GM20431 (cell line): ENCODE measurements at regions not wholly inside any gene's neighbourhood (a gene's known extent, or its start where the extent isn't known, plus 50 kb on each side); places are given as distances from the start of the nearest gene placed in this dataset.
"Not testable (repeated sequence)": the region's sequence is repeated elsewhere in the genome, so short reads cannot be mapped to it uniquely, and the experiment has no call there.

ENCODE experiments used
- in situ Hi-C: fragments of 300-500 bp; cut with MseI, MboI; formaldehyde crosslinking; loops from one replicate; pipeline ENCODE4 v1.15.0; 2020; ENCODE audit warnings: low sequenced_read_pairs; ENCODE audit not compliant: unreplicated experiment

DNA sequence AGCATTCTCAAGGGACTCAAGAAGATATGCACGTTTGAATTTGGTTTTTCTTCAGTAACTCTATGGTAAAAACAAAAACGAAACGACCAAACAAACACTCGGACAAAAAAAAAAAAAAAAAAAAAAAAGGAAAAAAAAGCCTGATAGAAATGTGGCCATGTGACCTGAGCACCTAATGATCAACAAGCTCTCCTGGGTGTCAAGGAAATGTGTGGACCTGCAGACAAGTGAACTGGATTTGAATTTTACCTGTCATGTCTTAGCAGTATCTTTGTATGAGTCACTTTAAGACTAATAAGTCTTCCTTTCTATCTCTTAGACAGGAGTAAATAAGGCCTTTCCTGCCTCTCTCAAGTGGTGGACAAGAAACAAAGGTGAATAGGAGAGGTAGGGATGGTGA lies 190.6 kb upstream of the GRIA1 start:
- in situ Hi-C loops: no loop called here

DNA sequence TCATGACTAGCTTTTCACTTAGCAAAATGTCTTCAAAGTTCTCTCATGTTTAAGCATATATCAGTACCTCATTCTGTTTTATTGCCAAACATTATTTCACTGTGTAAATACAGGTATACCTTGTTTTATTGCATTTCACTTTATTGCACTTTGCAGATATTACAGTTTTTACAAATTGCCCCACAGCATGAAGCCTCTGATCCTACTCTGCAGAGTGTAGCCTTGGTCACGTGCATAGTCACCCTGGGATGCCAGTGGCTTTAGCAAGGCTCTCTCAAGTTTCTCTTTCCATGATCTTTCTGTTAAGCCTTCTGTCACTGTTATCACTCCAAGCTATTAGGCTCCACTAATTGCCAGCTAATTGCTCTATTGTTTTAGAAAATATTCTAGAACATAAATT lies 182.2 kb upstream of the GRIA1 start:
- in situ Hi-C loops: no loop called here

DNA sequence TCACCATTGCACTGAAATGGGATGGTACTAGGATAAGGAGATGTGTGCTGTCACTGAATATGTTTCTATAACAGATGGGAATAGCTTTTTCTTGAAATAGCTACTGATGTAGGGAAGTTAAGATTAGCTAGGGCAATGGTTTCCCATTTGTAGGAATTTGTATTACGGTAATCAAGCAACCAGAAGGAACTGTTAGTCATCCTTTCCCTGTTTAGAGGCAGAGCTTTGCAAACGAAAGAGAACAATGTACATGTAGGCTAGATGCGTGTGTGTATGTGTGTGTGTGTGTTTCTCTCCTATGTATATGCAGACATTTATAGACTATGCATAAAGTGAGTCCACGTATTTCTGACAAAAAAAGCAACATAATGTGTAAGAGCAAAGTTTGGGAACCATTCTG lies 171.9 kb upstream of the GRIA1 start:
- in situ Hi-C loops: no loop called here

DNA sequence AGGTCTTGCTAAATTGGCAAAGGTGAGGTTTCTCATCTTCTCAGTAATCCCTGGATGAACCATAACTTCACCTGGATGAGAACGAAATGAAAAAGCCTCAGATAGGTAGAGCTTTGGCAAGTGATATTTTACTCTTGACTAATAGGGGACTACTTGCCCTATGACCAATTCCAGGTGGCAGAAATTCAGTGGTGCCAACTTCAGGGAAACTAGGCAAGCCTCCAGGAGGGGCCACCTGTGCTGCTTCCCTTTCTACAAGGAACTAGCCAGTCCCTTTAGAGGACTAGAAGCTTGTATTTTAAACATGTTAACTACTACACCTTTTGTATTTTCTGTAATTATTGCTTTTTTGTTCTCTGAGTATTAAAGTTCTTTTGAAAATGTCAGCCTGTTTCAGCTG lies 169.0 kb upstream of the GRIA1 start:
- in situ Hi-C loops: no loop called here

DNA sequence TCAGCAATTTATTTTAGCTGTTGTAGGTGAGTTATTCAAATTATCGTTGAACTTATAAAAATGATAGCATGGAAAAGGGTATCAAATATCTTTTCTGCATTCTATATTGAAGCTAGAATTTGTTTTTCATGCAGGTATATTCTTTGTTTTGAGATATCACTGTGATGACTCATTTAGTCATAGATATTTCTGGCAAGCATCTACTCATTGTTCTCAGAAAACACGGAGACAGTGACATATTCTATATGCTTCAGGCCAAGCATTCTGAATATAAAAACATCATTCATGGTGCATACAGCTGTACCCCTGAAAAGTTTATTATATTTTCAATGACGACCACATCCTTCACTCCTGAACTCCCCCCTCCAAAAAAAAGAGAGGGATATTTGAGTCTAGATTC lies 150.3 kb upstream of the GRIA1 start:
- in situ Hi-C loops: no loop called here

DNA sequence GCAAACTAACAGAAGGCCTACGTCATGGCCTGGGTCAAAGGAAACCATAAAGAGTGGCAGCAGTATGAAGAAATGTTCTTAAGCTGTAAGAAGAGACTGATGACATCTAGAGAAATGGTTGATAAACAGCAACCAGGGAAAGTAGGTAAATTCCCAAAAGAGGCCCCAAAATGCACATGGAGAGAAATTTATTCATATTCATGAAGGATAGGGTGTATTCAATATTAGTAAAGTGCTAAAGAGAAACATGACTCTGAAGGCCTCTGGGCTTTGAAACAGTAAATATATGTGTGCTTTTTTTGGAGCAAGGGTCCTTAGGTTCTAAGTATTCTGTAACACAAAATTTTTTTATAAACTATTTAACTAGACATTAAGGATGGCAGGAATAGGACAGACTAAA lies 149.7 kb upstream of the GRIA1 start:
- in situ Hi-C loops: no loop called here

DNA sequence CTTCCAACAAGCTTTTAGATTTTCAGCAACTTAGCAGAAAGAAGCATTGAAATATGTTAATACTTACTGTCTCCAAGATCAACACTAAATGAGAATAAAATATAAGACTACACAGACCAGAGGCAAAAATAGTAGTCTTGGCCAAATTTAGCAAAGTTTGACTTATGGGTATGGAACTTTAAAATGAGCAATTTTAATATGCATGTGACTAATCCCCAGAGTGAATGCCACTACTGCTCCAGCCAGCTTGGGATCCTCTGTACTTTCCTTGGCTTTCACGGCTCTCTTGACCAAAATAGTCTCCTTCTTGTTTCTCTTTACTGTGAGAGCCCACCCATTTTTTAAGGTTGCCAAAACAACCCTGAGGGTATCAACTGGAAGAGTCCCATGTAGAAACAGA lies 148.0 kb upstream of the GRIA1 start:
- in situ Hi-C loops: no loop called here

DNA sequence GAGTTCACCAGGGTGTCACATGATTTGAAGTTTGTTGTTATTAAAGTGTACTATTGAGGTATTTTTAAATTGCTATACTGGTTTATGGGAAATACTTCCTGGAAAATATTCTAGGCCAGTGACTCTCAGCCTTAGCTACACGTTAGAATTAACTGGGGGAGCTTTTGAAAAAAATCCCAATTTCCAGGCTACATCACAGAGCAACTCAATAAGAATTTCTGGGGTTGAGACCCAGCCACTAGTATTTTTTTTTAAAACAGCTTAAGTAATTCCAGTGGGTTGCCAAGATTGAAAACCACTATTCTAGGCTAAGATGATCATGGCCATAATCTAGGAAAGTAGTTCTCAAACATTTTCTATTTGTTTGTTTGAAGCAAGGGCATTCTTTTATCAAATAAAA lies 142.9 kb upstream of the GRIA1 start:
- in situ Hi-C loops: no loop called here

DNA sequence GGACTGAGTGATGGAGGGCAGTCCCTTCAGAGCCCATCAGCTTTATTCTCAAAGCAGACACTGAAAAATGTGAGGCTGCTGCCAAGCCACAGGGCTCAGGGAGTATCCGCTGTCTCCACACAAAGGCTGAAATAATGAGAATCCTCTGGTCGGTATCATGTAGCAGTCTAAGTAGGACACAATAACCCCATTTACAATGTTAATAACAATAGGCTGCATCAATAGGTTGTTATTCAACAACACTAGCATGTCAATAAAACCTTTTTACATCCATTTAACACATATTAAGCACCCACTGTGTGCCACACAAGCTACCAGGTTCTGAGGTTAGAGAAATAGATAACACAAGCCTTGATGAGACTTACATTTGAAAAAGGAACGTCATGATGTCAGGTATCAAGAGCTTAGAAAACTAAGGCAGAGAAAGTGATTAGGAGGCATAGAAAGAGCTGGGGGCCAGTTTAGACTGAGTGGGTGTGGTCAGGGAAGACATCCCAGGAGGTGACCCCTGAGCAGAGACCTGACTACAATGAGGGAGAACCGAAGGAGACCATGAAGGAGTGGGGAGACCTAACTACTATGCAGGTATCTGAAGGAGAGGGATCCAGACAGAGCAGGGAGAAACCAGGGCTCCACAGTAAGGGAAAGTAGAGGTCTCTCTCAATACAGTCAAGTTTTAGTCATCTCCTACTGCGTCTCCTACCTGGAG lies 140.1 kb upstream of the GRIA1 start:
- in situ Hi-C loops: no loop called here

DNA sequence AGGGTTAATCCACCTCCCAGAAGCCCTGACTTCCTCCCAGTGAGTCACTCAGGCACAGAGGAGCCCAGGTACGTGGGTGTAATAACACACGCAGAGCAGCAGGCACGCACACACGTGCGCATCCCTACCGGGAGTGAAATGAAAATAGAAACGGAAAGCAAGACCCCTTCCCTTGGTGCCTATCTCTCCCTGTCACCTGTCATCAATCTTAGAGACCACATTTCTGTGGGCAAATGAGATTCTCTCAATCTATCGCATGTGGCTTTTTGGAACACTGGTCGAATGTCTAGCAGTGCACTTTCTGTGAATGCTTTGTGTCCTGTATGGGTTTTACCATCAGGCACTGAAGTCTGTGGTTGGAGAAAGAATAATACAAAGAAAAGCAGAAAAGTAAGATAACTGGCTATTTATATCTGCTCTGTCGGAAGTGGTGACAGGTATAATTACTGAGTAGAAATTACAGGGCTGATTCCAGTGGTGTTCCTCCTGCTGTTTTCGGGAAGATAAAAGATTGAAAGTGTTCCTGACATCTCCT lies 137.7 kb upstream of the GRIA1 start:
- in situ Hi-C loops: no loop called here

DNA sequence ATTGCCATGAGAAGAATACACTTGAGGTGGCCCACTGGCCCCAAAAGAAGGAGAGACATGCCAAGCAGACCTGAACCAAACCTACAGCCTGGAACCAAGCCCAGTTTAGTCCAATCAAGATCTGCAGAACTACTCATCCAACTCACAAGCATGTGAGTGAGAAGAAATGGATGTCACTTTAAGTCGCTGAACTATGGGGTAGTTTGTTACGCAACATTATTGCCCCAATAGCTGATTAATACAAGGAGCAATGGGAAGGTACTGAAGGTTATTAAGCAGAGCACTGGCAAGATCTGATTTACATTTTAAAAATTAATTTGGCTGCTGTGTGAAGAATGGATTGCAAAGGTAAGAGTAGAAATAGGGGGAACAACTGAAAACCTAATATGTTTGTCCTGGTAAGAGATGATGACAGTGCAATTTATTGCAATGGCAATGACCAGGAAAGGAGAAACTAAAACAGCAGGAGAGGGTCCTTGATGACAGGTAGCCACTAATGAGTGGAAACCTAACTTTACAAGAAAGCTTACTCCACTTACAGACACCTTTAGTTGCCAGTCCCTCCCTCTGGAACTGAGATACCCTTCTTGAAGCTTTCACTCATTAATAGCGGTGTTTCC lies 132.9 kb upstream of the GRIA1 start:
- in situ Hi-C loops: no loop called here

DNA sequence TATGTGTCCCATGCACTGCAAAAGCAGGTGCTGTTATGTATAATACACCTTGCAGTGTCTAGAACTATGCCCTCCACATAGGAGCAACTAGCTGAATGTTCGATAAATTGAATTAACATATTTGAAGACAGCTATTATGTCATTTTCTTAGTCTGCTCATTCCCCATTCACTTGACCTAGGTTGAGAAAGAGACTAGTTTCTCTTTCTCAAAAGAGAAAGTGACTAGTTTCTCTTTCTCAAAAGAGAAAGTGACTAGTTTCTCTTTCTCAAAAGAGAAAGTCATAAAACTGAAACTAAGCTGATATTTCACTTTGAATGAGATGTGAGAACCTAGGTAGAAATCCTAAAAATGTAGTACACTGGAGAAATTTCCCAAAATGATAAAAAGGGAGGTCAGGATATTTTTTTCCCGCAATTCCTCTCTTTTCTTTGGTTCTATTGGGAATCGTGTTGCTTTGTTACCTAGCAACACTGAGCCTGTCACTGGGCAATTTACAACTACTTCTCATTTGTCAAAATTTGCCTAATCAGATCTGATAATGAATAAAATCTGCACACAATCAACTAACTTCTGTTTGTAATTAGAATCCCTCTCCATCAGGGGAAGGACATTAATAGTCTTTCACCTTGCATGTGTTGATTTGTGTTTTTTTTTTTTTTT lies 132.0 kb upstream of the GRIA1 start:
- in situ Hi-C loops: no loop called here

DNA sequence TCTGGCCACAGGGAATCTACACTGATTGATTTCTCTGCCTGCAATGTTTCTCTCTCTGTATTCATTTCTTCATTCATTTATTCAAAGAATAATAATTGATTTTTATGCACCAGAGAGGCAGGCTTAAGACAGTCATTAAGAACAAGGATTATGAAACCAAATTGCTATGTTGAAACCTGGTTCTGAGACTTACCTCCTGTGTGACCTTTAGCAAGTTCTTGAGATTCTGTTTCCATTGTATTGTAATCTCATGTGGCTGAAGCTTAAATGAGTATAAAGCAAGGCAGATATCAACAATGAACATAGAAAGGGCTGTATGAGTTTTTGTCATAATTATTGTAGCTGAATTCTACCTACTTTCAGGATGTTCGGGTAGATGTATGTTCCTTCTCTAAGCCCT lies 129.6 kb upstream of the GRIA1 start:
- in situ Hi-C loops: no loop called here

DNA sequence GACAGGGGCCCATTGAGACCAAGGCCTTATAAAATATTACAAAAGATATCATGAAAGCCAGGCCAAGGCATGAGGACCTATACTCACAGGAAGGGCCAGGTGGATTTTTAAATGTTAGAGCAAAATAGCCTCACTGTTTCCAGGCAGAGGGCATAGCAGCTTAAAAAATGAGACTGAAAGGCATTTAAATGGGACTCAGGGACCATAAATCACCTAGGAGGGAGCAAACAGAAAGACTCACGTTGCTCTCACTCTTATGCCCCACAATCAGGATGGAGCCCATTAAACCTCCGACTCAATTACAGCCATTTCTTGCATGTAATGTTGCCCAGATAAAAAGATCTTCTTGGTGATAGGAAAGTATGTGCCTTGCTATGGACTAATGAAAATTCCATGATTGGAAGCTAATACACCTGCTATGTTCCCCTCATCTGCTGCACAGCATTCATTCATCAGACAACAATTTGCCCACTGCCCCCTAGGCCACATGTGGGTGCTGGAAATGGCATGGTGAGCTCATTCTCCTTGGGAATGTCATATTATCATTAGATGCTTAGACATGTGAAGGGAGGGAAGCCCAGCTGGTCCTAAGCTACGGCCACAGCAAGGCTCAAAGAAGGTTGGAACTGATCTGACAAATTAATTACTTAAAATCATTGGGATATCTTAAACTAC lies 128.6 kb upstream of the GRIA1 start:
- in situ Hi-C loops: no loop called here

DNA sequence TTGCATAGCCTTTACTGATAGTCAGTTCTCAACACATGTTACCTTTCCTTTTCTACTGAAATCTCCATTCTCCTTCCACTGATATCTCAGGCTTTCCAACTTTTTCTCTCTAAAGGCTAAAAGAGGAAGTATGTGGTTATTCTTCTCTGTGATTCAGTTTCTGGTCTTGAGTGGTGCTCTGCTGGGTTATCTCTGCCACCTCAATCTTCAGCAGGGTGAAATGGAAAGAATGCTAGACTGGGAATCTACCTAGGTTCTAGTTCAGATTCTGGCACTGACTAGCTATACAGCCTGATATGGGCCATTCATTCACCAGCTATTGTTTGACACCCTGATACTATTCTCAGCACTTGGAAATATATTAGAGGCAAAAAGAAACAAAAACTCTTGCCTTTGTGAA lies 124.9 kb upstream of the GRIA1 start:
- in situ Hi-C loops: no loop called here

DNA sequence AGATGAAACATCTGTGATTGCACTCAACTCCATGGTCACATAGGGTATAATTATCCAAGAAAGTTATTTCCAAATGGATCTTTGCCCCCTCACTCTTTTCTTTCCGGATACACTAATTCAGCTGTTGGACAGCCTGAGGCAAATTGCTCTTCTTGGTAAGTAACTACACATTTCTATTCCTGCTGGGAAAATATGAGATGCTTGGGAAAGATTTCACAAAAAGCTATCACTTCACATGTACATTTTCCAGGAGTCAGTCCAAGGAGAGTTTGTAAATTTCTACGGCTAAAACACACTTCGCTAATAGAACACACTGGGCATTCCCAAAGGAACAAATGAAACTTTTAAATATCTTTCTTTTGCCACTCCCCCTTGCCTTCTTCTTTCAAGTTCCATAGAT lies 123.0 kb upstream of the GRIA1 start:
- in situ Hi-C loops: no loop called here

DNA sequence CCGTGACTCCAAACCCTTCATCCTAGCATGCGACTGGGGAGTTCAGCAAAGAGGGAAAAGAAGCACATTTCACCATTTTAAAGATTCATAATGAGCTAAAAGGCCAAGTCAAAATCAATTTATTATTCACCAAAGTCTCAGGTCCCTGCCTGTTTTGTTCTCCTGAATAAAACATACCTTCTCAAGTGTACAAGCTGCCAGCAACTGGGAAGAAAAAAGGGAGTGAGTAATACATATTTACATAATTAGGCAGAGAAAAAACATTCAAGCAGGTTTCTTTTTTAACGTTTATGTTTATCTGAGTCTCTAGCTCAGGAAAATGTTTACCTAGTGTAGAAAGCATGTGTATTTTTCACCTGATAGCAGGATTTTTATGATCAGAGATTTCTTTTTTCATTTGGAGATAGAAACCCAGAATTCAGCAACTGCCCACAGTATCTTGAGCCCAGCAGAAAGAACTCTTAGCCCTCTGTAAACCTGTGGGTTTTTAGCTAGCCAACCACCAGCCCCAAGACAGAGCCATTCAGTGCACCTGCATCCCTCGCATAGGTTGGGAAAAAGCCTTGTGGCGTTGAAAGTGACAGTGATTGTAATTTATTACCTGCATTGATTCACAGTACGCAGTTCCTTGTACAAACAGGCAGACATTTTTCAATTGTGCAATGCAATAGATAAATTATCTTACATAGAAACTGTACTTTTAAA lies 117.9 kb upstream of the GRIA1 start:
- in situ Hi-C loops: no loop called here

DNA sequence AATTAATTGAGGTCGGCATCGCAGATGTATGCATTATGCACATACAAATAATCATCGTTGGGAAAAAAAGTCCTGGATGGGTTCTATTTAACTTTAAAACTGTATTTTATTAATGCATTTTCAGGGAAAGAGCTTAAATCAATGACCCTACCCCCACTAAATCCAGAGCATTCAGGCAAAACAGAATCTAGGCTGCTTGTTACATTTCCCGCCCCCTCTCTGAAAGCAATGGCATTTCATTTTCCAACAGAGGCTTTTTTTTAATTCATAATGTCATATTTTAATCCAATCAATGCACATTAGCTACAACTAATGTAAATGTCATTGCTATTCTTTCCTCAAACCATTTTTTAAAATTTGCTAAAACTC lies 117.4 kb upstream of the GRIA1 start:
- in situ Hi-C loops: no loop called here

DNA sequence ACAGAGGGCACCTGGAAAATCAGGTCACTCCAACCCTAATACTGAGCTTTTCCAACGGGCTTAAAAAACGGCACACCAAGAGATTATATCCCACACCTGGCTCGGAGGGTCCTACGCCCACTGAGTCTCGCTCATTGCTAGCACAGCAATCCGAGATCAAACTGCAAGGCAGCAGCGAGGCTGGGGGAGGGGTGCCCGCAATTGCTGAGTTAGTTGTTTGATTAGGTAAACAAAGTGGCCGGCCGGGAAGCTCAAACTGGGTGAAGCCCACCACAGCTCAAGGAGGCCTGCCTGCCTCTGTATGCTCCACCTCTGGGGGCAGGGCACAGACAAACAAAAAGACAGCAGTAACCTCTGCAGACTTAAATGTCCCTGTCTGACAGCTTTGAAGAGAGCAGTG lies 108.8 kb upstream of the GRIA1 start:
- in situ Hi-C loops: not testable (repeated sequence)

DNA sequence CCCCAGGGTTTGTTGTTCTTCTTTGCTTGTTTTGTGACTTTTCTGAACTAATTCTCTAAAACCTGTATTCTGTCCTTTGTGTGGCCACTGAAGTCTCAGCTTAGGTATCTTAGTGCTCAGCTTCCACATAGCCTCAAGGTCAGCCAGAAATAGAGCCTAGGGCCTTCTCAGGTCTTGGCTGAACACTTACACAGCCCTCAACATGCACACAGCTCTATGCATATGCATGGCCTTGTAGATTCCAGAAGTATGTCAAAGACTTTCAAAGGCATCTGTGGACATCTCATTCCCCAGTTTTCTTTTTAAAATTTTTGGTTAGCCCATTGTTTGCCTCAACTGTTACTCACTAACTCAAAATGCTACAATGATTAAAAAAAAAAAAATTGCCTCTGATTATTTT lies 99.9 kb upstream of the GRIA1 start:
- in situ Hi-C loops: no loop called here
